HEK293 (cell line): ENCODE measurements at regions not wholly inside any gene's neighbourhood (a gene's known extent, or its start where the extent isn't known, plus 50 kb on each side); places are given as distances from the start of the nearest gene placed in this dataset.

Experiments
- BCL11A ChIP-seq: fragments of 450-650 bp; formaldehyde crosslinking; IDR thresholded peaks from 2 replicates; pipeline ENCODE4 v1.5.1; 2016; ENCODE audit warnings: low read depth, missing biosample characterization, missing genetic modification characterization
- ZBTB21 ChIP-seq: fragments of 450-650 bp; formaldehyde crosslinking; IDR thresholded peaks from 2 replicates; pipeline ENCODE4 v1.5.1; 2017; ENCODE audit warnings: missing biosample characterization, missing genetic modification characterization

DNA sequence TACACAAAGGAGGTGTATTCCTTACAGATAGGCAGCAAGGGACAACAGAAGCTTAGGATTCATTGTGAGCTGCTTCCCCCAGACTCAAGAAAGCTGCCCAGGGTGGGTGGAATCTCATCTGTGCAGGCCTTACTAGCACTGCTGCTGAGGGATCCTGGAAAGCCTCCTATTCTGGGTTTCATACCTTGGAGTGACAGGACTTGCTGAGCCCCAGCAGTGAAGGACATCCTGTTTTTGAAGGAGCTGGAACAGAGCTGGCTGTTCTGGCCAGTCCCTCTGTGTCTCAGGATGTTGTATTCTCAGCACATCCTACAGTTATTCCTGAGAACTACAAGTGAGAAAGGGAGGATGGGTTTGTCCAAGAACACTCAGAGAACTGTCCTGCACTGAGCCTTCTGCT lies 486.3 kb downstream of the PTPRU start:
- TF ChIP-seq BCL11A (no peak), ZBTB21 (tag by site-specific recombination) (no peak)
